HG02678 (cell line): ENCODE measurements at regions not wholly inside any gene's neighbourhood (a gene's known extent, or its start where the extent isn't known, plus 50 kb on each side); places are given as distances from the start of the nearest gene placed in this dataset.

Experiments used
- ATAC-seq: cut with Tn5 transposase; IDR thresholded peaks from one replicate; pipeline ENCODE4 v1.9.1; 2021; ENCODE audit warnings: mild to moderate bottlenecking, moderate library complexity; ENCODE audit not compliant: unreplicated experiment

DNA sequence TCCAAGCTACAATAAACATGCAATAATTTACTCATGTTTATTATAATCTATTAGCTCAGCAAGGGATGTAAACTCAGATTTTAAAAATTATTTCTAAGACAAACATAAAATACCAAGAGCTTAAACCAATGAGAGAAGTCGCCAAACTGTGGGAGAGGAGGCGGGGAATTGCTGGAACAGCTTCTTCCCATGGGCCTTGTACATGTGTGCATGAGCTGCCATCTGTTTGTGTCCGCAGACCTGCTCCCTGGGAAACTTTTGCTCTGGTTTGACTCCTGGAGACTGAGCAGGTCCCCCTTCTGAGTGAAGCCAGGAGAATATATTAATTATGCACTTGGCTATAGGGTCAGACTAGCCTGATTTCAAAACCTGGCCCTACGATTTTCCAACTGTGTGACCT is 655.9 kb upstream of the SOX11 start:
- no peak for ATAC-seq

DNA sequence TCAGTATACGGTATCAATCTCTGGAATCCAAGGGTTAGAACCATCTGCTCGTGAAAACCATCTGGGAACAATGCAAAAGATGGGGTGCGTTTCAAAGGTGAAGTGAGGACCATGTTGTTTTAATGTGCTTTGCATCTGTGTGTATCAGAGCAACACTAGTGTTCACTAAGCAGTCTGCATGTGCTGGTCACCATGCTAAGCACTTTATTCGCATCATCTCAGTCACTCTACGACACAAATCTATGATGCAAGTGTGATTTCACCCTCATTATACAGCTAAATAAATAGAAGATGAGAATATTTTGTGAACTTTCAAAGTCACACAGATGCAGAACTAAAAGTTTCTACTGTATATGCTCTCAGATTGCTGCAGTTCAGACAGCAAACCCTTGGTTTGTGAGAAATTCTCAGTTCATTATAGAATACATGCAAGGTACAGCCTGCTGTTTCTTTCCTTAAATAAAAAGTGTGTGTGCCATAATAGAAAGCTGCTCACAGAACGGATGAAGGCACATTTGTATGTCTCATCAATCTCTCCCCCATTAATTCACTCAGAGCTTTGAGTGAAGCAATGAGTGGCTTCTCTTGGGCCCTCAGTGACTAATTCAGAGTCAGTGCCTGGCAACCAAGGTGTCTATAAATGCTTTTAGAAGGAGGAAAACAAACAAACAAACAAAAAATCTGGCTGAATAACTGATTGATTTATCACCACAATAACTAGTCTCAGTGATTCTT is 652.8 kb upstream of the SOX11 start:
- no peak for ATAC-seq

DNA sequence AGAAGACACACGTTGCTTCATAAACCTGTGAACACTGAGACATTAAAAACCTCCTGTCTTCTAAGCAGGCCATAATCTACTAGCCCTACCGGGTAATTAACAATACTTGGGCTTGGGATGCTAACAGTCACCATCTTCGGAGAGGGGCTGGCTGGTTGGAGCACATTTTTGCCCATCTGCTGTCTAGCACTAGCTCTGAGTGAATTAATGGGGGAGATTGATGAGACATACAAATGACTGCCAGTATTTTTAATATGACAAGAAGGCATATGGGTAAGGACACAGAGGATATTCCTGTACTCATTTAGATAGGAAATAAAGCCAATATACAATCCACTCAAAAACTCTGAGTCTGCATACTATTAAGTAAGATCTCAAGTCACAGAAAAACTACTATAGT is 651.6 kb upstream of the SOX11 start:
- no peak for ATAC-seq

DNA sequence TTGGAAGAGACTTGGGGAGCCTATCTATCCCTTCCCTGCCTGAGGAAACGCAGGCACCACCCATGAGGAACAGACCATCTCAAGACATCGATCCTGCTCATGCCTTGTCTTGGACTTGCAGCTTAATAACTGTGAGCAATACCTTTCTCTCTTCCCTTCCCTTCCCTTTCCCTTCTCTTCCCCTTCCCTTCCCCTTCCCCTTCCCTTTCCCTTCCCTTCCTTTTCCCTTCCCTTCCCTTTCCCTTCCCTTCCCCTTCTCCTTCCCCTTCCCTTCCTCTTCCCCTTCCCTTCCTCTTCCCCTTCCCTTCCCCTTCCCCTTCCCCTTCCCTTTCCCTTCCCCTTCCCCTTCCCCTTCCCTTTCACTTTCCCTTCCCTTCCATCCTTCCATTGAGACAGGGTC is 650.7 kb upstream of the SOX11 start:
- ATAC-seq, result no peak

DNA sequence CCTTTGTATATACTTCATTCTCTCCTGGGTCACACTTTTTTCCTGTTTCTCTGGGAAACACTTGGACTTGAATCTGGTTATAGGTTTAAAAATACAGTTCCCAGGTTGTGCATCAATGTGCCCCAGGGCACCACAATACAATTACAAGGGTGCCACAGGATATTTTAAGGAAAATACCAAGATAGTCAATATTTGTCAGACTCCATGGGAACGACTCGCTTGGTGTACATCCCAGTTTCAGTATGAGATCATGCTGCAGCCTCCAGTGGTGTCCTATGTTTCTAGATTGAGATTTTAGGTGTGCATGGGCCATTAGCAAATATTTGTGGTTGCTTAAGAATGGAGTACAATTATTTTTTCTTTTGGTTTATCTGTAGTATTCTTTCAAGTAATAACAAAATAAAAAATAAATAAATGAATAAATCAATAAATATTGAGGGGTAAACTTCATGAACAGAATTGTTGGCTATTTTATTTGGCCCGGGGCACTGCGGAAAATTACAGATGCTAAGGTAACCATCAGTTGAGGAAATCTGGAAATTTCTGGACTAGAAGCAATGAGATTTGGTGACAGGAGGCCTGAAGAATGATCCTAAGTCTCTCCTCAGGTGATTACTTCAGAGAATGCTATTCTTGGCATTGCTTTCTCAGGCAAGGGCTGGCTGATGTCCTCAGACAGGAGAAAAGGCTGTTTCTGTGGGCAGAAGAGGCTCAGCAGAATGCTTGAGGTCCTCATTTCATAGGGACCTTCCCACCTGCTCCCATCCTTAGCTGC is 649.3 kb upstream of the SOX11 start:
- ATAC-seq, result no peak

DNA sequence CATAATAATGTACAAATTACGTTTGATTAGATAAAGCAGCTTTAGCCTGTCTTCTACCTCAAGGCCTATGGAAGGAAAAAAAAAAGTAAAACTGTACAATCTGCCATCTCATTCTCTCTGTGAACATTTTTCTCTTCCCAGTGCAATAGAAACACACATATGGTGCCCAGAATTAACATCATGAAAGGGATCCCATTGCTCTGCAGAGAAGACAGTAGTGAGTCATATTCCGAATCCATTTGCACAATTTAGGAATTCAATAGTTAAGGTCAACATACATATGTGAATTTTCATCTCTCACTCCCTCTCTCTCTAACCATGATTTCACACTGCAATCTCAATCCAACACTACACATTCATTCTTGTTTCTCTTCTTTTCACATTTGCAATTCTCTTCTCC is 640.9 kb upstream of the SOX11 start:
- ATAC-seq, result no peak

DNA sequence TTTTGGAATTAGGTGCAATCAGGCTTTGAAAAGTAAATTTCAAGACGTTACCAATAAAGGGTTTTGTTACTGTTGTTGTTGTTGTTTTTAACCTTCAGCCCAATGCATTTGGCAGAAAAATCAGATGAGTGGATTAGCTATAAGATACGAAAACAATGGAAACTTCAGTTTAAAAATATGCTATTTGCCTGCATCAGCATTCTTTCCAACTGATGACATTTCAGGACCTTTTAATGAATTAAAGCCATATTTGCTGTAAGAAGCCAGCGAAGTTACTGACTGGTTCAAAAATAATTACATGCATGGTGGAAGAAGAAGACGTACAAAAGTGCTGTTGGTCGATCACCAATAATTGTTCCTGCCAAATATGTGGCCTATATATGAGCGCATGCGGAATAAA is 639.3 kb upstream of the SOX11 start:
- no peak for ATAC-seq

DNA sequence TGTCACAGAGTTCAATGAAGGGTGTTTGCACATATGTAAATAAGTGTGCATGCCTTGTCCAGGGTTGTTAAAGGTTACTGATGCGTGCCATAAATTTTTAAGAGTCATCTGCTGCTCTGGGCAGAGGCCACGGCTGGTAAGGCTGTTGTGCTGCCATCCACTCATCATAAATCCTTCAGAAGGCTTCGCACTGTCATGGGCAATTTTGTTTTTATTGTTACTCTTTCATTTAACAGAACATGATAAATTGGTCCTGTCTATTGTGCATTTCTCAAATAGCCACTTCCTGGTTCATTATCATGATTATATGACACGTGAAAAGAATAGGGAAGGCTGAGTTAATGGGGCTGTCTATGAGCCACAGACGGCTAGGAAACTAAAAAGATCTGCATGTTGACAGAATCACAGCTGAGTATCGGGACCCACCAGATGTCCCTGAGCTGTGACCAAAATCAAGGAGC is 634.3 kb upstream of the SOX11 start:
- ATAC-seq, result no peak

DNA sequence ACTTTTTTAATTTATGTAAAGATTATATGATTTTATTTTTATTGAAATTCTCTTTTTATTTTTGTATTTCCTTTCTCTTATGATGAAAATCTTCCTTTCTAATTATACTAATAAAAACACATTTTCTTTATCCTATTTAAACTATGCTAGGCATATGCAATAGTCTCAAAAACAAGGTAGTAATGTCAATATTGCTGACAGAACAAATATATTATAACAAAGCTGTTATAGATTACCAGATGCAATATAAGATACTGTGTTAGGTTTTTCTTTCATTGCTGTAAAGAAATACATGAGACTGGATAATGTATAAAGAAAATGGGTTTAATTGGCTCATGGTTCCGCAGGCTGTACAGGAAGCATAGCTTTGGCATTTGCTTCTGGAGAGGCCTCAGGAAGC is 631.2 kb upstream of the SOX11 start:
- no peak for ATAC-seq

DNA sequence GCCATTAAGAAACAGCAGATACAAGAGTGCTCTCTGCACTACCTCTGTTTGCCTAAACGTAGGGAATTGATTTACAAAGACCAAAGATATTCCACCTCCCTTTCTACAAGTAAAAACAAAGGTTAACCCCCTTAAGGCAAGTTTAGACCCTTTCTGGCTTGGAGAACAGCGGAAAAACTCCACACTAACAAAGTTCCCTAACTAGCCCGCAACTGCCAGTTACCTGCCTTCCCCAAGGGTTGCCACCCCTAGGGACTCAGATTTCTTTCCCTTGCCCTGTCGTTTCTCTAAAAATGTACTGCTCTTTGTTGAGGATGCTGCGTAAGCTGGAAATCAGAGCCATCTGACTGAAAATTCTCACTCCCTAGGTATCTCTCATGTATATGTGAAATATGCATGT is 627.5 kb upstream of the SOX11 start:
- no peak for ATAC-seq

DNA sequence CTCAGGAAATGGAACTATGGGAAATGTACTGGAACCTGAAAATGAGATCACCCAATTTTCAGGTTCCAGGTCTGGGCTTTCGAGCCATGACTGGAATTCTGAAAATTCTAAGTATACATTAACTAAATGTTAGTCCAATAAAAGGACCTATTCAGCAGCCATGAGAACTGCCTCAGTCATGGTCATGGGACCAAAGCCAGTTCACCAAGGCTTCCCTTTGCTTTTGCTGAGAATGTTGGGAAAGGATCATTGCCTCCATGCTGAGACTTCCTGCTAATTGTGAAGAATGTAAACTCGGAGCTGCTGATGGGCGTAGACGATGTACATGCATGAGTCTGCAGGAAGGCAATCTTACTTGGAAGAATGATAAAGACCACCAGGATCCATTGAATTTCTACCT is 624.4 kb upstream of the SOX11 start:
- ATAC-seq, result no peak

DNA sequence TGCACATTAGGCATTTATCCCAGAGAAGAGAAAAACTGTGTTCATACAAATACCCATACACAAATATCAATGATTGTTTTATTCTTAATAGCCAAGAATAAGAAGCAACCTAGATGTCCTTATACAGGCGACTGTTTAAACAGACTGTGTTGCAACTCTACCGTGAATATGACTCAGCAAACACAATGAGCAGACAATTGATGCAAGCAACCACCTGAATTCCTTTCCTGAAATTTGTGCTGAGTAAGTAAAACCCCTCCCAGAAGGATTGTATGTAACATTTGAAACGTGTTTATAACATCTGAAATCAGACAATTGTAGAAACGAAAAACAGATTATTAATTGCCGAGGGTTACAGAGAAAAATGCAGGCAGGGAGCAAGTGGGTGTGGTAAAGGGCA is 621.9 kb upstream of the SOX11 start:
- no peak for ATAC-seq

DNA sequence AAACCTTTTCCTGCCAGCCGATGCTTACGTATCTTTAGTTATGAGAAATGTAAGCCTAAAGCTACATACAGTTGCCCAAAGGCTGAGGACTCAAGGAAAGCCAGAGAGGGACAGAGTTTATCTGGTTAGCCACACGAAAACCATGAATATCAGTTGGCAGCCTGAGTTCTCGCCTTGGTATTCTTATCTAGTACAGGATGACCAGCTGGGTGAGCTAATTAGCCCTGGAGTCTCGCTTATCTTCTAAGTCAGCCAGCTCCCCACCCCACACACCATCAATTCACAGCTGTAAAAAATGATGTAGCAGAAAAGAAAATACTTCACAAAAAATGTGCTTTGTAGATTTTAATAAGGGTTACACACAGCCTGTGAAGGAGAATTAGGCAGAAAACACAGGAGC is 617.5 kb upstream of the SOX11 start:
- ATAC-seq, result no peak

DNA sequence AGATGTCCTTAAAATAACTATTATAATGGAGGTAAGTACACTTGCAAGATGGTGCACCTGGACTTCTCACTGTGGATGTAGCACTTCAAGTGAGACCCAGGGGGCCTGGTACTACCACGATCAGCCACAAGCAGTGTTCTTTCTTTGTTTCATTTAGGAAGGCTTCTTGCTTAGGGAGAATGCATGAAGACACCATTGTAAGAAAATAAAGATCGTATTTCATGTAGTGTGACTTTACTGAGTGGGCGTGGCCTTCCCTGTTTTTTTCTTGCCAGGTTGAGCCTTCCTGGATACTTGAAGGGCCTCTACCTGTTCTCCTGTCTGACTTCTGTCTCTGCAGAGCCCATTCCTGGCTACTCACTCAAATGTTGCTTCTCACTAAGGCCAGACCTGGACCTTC is 615.6 kb upstream of the SOX11 start:
- ATAC-seq, result no peak

DNA sequence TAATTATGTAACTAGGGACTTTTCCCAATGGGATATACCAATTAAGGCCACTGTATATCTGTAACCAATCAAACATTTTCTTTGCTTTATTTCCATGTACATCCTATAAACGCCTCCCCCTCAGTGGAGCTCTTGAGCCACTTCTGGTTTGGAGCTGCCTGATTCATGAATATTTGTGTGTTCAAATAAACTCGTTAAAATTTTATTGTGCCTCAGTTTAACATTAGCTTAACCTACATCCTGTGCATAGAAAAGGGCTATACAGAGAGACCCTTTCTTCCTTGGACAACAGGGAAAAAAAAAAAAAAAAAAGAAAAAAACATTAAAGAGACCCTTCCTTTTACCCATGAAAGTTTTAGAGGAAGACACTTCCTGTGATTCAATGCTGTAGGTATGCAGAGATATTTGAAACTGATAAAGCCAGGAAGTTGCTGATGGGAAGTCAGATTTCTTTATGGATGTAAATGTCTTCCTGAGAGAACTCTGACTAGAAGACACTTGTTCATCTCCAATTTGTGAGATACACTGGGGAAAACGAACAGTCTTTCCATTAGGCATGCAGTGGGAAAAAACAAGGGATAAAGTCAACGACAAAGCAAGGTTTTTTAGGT is 614.6 kb upstream of the SOX11 start:
- ATAC-seq, result no peak

DNA sequence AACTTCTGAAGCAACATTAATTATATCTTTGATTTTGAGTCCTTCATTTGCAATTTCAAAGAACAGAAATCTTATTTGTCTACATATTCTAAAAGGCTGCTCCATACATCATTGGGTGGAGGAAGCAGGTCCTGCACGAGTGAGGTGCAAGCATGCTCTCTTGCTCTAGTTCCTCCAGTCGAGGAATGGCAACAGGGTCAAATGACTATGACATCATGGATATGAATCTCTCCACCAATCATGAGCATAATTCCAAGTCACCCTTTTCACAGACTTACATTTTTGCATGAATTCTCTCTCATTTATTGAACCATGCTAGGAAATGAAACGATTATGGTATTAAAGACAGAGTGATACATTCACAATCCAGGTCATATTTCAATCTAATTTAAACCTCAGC is 608.8 kb upstream of the SOX11 start:
- ATAC-seq, result no peak

DNA sequence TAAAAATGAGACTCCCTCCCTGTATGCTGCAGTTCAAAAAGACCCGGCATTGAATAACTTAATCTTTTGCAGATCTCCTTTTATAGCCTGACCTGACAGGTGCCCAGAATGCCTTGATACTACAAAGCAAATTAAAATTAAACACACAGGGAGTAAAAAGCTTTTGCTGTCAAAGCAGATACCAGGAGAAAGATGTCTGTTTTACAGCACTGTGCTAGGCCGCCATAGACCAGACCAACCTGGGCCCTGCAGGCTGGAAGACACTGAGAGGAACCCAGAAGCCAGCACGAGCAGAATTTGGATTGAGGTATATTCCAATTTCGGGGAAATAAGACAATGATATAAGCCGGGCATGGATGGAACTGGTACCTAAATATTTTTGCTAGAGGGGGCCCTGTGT is 602.8 kb upstream of the SOX11 start:
- ATAC-seq, result no peak

DNA sequence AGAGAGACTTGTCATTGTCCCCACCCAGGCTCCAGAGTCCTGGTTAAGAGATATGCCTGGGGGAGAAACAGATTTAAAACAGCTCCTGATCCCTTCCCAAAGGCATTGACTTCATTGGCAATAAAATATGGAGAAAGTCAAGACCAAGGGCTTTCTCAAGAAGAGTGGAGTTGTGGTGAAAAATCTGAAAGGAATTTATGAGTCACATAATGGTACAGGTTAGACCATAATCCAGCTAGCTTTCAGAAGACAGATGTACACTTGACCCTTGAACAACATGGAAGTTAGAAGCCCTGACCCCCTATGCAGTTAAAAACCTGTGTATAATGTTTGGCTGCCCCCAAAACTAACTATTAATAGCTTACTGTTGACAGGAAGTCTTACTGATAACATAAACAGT is 599.1 kb upstream of the SOX11 start:
- ATAC-seq, result no peak

DNA sequence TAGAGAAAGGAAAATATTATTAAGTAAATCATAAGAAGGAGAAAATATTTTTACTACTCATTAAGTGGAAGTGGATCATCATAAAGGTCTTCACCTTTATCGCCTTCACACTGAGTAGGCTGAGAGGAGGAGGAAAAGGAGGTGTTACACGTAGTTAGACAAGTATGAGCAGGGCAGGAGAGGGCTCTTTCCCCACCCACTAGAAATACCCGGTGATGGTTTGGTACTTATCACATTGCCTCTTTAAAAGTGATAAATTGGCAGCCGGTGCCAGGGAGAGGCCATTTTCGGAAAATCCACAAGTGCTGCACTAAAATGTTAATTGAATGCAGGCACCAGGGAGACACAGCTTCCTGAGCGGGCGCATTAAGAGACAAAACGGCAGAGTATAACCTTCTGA is 598.7 kb upstream of the SOX11 start:
- ATAC-seq, result no peak

DNA sequence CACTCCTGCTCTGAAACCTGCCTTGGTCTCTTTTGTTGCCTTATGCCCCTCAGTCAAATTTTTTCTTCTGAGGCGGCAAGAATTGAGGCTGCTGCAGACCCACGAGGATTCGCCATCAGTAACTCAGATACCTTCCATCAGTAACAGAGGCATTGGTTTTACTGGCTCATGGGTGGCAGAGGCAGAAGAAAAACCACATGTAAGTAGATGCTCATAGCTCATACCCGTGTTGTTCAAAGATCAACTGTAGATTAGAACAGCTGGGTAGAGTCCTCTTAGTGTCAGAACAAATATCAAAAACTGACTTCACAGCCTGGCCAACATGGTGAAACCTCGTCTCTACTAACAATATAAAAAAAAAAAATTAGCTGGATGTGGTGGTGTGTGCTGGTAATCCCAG is 598.0 kb upstream of the SOX11 start:
- ATAC-seq, result no peak

DNA sequence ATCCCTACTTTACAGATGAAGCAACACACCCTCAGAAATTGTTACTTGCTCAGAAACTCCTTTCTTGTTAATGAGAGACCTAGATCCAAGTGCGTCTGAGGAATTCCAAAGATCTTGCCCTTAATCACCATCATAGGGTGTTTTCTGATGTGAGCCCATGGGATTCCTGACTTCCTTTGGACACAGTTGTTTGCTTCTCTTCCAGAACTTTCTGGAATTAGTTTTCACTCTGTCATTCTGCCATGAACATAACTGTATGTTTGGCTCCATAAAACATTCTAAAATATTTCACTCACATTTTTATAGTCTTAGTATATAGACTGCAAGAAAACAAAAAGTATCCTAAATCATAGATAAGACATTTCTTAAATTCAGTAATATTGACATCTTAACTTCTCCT is 593.9 kb upstream of the SOX11 start:
- ATAC-seq, result no peak

DNA sequence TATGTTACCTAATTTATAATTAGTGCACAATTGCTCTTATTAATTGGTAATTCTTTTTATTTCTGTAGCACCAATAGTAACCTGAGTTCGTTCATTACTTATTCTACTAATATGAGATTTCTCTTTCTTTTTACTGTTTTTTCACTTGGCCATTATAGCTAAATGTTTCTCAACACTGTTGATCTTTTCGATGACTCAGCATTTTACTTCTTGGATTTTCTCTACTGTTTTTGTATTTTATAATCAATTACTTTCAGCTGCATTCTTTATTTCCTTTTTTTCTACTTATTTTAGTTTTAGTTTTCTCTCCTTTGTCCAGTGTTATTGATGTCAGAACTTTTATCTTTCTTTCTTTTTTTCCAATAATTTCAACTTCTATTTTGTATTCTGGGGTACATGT is 589.4 kb upstream of the SOX11 start:
- no peak for ATAC-seq
